Hepatic stellate cell (primary cell): ENCODE measurements at regions not wholly inside any gene's neighbourhood (a gene's known extent, or its start where the extent isn't known, plus 50 kb on each side); places are given as distances from the start of the nearest gene placed in this dataset.
"Not testable (repeated sequence)": the region's sequence is repeated elsewhere in the genome, so short reads cannot be mapped to it uniquely, and the experiment has no call there.

Experiments used
- DNase-seq: peaks from one replicate; pipeline ENCODE4 v3.0.0; 2011; ENCODE audit warnings: low spot score

DNA sequence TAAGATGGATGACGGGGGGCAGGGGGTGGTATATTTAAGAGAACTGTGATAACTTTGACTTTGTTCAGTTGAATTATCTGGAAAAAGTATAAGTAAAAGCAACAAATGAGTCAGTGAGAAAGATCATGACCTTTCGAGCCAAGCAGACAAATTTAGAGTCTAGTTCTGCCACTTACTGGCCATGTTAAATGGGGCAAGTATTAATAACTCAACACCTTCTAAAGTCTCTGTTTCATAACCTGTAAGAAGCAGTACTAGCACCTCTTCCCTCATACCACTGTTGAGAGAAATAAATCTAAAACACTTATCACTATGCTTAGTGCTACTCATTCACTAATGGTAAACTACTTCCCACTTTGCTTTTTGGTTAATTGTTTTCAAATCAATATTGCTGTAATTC, 604.4 kb upstream of the LRRN3 start:
- no peak for DNase-seq

GRCh38 chr7:110502888-110503465, 588.0 kb upstream of the LRRN3 start:
- peak; percentile 11 for DNase-seq

DNA sequence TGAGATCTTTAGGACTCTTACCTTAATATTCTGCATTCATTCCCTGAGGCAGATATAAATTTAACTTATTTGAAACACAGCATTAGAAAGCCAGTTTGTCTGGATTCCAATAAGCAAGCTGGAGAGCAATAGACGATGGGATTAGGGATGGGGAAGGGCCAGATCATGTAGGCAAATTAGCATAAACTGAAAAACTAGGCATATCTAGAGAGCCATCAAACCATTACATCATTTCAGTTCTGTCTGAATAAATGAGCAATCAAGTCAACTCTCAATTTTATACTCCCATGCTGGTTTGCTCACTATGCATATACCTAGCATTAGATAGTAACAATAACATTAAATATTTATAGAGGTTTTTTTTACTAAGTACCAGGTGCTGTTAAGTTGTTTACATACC, 583.6 kb upstream of the LRRN3 start:
- DNase-seq = no peak

- no peak for DNase-seq
Measured at GRCh38 chr7:110507832-110508231, 583.1 kb upstream of the LRRN3 start.

GRCh38 chr7:110514975-110515551, 575.9 kb upstream of the LRRN3 start:
- not testable (repeated sequence) for DNase-seq

DNA sequence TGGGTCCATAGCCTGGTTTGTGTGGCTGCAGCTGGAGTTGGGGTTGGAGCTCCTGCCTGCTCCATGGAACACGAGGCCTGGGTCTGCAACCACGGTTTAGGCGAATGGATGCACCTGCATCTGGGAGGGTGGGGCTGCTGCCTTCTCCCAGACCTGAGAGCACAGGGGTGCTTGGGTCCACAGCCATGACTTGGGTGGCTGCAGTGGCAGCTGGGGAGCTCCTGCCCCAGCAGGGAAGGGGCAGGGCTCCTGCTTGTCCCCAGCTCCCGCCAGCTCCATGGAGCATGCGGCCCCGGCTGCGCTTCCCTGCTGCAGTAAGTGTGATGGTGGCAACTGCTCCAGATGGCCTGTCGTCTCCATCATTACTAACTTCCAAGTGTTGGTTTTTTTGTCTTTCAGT, 571.1 kb upstream of the LRRN3 start:
- DNase-seq = no peak

GRCh38 chr7:110521357-110521911, 569.5 kb upstream of the LRRN3 start:
- DNase-seq = no peak

DNA sequence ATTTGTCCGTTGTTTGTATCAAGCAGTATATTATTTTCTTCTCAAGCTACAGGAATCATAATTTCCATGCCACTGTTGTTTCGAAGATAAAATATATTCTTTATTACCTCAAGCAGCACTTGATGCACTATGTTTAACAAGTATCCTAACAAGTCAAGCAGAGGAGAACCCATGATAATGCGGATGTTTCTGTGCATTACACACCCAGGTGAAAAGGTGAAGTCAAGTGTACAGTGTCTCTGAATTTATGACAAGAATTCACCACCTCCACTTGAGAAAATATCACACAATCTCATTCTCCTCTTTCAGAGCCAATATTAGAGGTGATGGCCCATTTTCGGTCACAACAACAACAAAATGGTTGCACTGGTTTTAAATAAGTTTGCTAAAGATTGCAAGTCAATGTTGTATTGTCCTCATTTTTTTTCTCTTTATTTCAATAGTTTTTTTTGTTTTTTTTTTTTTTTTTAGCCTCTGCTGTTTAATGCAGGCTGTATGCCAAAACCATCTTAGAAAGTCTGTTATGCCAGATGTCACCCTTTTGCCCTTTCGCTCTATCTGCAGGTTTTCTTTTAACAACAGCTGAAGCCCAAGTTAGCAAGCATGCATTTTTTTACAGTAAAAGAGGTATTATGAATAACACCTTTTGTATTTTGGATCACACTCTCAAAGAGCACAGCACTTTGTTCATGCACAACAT, 568.7 kb upstream of the LRRN3 start:
- DNase-seq = no peak

- DNase-seq = no peak
Measured at GRCh38 chr7:110522761-110523200, 568.1 kb upstream of the LRRN3 start.

DNA sequence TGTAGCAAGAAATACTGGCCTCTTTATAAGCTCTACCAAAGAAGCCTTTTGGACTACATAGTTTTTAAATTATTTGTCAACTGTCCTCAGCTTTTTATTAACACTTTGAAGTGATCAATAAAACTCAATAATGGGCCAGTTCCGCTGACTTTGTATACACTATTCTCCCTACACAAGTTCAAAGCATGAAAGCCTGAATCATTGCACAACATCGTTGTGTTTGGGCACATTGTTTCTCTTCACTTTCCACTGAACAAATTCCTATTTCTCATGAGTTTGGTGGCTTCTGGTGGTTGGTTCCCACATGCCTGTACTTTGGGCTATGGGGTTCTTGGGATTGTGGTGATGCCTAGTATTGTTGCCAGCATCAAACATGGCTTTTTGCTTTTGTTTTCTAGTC, 561.8 kb upstream of the LRRN3 start:
- no peak for DNase-seq

- DNase-seq = no peak
Measured at GRCh38 chr7:110531186-110531585, 559.7 kb upstream of the LRRN3 start.

GRCh38 chr7:110534241-110534931, 556.5 kb upstream of the LRRN3 start:
- DNase-seq = no peak

DNA sequence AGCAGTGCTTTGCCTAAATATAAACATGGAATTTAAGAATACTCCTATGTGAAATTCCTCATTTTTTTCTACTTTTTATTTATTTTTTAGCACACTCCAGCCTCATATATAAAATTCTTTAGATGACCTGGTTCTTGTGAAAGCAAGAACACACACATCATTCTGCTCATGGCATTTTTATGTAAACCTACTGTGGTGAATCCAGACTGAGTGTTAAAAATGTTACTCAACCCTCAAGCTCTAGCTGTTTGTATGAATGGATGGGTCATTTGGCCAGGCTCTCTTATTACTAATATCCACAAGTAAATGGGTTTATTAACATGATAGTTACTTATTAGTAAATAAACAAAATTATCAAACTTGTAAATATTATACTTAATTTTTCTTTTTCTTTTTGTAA, 551.7 kb upstream of the LRRN3 start:
- no peak for DNase-seq

DNA sequence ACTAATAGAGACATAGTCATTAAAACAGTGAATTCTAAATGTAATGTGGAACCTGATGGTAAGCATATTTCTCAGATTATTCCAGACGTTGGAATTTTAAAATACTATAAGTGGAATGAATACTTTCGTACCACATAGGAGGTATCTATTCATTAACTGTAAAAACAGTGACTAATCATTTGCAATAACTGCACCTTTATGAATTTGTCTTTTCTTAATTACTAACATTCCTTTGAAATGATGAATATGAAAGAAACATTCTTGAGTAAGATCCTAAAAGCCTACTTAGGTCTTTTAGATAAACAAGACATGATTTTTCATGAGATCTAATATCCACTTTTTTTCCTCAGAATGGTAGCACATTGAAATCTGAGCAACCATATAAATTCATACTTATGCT, 549.0 kb upstream of the LRRN3 start:
- no peak for DNase-seq

DNA sequence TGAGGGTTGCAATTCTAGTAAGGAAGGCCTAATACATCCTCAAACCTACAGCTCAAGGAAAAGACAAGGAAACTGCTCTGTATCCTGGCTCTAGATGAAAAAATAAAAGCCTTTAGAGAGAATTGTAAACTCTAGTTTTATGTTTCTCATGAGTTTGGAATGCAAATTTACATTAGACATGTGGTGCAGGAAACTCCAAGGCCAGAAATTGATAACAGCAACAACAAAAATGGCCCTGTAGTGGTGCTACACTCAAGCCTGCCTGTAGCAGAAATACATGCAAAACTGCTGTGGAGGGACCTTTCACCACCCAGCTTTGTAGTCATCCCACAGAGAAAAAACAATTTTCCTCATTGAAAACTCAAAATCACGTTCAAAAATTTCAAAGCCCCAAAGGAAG, 546.7 kb upstream of the LRRN3 start:
- peak; percentile 8 for DNase-seq

GRCh38 chr7:110548372-110548771, 542.6 kb upstream of the LRRN3 start:
- no peak for DNase-seq

DNA sequence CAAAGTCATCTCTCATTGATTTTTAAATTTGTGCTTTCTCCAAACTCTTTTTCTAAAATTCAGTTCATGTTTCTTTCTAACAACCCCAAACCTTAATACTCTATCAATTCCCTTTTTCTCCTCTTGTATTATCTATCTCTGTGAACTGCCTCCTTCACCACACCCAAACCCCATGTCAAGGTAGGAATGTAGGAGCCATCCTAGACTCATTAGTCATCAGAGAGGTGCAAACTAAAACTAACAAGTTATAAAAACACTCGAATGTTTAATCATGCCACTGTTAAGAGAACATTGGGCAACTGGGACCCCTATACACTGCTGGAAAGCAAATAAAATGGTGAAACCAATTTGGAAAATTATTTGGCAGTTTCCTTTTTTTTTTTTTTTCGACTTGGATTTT, 533.8 kb upstream of the LRRN3 start:
- no peak for DNase-seq

DNA sequence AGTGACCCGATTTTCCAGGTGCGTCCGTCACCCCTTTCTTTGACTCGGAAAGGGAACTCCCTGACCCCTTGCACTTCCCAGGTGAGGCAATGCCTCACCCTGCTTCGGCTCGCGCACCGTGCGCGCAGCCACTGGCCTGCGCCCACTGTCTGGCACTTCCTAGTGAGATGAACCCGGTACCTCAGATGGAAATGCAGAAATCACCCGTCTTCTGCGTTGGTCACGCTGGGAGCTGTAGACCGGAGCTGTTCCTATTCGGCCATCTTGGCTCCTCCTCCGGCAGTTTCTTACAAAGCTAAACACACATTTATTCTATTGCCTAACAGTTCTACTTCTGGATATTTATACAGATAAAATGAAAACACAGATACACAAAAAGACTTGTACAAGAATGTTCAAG, 527.6 kb upstream of the LRRN3 start:
- not testable (repeated sequence) for DNase-seq

- DNase-seq = no peak
Measured at GRCh38 chr7:110564246-110564645, 526.7 kb upstream of the LRRN3 start.

- DNase-seq = no peak
Measured at GRCh38 chr7:110568388-110568787, 522.5 kb upstream of the LRRN3 start.

DNA sequence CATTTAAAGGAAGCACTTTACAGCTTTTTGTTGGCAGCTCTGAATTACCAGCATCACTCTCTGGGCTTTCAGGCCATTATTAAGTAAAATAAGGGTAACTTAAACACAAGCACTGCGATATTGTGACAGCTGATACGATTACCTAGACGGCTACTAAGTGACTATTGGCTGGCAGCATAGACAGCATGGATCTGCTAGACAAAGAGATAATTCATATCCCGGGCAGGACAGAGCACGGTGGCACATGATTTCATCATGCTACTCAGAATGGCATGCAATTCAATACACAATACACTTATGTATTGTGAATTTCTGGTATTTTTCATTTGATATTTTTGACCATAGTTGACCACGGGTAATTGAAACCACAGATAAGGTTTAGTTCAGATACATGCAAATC, 522.0 kb upstream of the LRRN3 start:
- DNase-seq = no peak

DNA sequence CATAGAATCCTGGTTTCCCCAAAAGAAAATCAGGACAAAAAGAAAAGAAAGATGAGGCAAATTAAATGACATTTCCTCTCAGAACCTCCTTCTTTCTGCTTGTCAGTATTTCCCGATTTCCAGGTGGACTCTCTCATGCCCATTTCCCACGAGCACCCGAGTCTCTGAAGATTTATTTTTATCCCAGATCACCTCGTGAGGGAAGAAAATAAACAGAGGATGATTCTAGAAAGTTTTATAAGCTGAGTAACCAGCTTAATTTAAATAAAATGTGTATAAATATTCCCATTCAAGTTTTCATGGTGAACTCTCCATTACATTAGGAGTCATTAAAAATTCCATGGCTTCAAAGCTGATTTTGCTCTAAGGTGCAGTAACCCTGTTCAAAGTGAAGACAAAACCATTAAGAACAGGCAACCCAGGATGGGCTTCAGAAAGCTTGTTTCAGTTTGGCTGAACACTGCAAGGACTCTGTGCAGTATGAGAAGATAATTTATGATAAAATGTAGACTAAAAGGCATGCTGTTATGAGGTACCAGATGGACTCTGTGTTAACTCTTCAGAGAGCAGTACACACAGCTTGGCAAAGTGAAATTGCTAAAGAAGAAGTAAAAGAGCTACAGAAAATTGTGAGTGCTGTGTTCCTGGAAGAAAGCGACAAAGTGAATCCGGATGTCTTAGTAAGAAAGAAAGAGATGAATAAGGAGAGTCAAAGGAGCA, 521.3 kb upstream of the LRRN3 start:
- peak; percentile 13 for DNase-seq
